ENCODE measurements at regions not wholly inside any gene's neighbourhood (a gene's known extent, or its start where the extent isn't known, plus 50 kb on each side); places are given as distances from the start of the nearest gene placed in this dataset.

DNA sequence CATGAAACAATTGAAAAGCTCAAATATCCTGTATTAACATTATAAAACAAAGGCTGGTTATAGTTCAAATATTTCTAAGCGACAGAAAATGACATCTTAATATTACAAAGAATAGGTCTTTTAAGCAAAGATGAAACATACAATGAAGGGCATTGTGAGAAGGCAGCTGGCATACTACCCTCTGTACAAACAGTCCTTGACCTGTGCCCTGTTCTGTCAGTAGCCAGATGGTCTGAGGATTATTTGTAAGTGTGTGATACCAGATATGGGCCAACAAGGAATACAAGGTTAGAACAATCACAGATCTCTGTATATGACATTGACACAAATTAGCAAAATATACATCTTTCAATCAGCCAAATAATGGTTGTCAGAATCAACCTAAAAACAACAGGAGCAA, 1350.4 kb downstream of the AMY1C start:
- no peaks in the 10 kb centered on the region for H3K4me1 Mint-ChIP-seq
- H3K4me3 Mint-ChIP-seq = no peak overlapping the region
- H3K27ac Mint-ChIP-seq = no peak overlapping the region
- no peaks in the 10 kb centered on the region for H3K36me3 Mint-ChIP-seq (ENCODE audit: low read depth)
- H3K27me3 Mint-ChIP-seq = no peaks in the 10 kb centered on the region
- CTCF ChIA-PET = no interaction called here
- ATAC-seq (ENCODE audit: low read depth) (no peak), DNase-seq (no peak)
- no peak for TF ChIP-seq CTCF (IDR thresholded peaks at IDR 0.05)
- POLR2A ChIA-PET = no interaction called here
- intact Hi-C loops (cut with micrococcal nuclease) = no loop called here
- peaks cover 2% of the 10 kb centered on the region for H3K9me3 Mint-ChIP-seq

DNA sequence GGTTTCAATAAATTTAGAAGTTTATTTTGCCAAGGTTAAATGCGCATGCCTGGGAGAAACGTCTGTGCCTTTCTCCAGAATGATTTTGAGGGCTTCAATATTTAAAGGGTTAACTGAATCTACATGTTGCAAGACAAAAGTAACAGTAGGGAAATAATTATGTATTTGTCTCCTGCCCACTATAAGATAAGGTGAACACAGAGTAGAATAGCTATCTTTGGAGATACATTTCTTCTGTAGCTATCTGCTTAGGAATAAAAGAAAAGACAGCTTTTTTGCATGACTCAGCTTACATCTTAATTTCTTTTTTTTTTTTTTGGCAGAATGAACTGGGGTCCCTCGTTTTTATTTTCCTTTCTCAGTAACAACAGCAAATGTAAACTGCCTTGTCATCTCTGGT, 1351.6 kb downstream of the AMY1C start:
- ATAC-seq (ENCODE audit: low read depth) (no peak), DNase-seq (no peak)
- H3K27ac Mint-ChIP-seq = no peak overlapping the region
- H3K36me3 Mint-ChIP-seq (ENCODE audit: low read depth) = no peaks in the 10 kb centered on the region
- ChIA-PET POLR2A (no interaction called here), CTCF (no interaction called here)
- intact Hi-C loops (cut with micrococcal nuclease) = no loop called here
- H3K4me1 Mint-ChIP-seq = no peaks in the 10 kb centered on the region
- TF ChIP-seq CTCF (IDR thresholded peaks at IDR 0.05) = no peak
- H3K9me3 Mint-ChIP-seq = peaks cover 2% of the 10 kb centered on the region
- no peaks in the 10 kb centered on the region for H3K27me3 Mint-ChIP-seq
- no peak overlapping the region for H3K4me3 Mint-ChIP-seq

DNA sequence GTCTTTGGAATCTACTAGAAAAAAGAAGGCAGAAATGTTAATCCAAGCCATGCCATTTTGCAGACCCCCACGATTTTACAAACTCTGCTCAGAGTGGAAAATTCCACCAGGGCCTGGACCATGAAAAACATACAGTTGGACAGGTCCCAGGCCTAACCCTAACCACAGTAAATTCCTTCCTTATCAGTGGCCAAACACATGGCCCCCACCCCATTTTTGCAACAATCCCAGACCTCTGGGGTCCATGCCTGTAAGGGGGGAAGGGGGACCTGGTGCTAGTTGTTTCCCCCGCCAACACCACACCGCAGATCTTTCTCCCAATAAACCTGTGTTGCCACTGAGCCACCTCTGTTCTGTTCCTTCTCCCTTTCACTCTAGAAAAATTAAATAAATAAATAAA, 1352.7 kb downstream of the AMY1C start:
- no peaks in the 10 kb centered on the region for H3K27me3 Mint-ChIP-seq
- no peak overlapping the region for H3K4me3 Mint-ChIP-seq
- H3K27ac Mint-ChIP-seq = no peak overlapping the region
- no peaks in the 10 kb centered on the region for H3K36me3 Mint-ChIP-seq (ENCODE audit: low read depth)
- intact Hi-C loops (cut with micrococcal nuclease) = no loop called here
- no peaks in the 10 kb centered on the region for H3K4me1 Mint-ChIP-seq
- CTCF ChIA-PET = no interaction called here
- ATAC-seq (ENCODE audit: low read depth) = no peak
- POLR2A ChIA-PET = no interaction called here
- H3K9me3 Mint-ChIP-seq = peaks cover 2% of the 10 kb centered on the region
- no peak for TF ChIP-seq CTCF (IDR thresholded peaks at IDR 0.05)
- no peak for DNase-seq

- no peak for TF ChIP-seq CTCF (IDR thresholded peaks at IDR 0.05)
- no peak for DNase-seq
- H3K27me3 Mint-ChIP-seq = no peaks in the 10 kb centered on the region
- H3K36me3 Mint-ChIP-seq (ENCODE audit: low read depth) = no peaks in the 10 kb centered on the region
- no peaks in the 10 kb centered on the region for H3K4me1 Mint-ChIP-seq
- intact Hi-C loops (cut with micrococcal nuclease) = no loop called here
- ATAC-seq (ENCODE audit: low read depth) = no peak
- no peak overlapping the region for H3K4me3 Mint-ChIP-seq
- H3K27ac Mint-ChIP-seq = no peak overlapping the region
- H3K9me3 Mint-ChIP-seq = peaks cover 6% of the 10 kb centered on the region
- ChIA-PET CTCF (no interaction called here), POLR2A (no interaction called here)
Measured at GRCh38 chr1:105122041-105122440, 1372.3 kb downstream of the AMY1C start.

GRCh38 chr1:105137543-105138457, 1388.1 kb downstream of the AMY1C start:
- no peaks in the 10 kb centered on the region for H3K27me3 Mint-ChIP-seq
- DNase-seq (no peak), ATAC-seq (ENCODE audit: low read depth) (no peak)
- ChIA-PET CTCF (no interaction called here), POLR2A (no interaction called here)
- no peaks in the 10 kb centered on the region for H3K9me3 Mint-ChIP-seq
- H3K4me3 Mint-ChIP-seq = no peak overlapping the region
- TF ChIP-seq CTCF (IDR thresholded peaks at IDR 0.05) = no peak
- H3K36me3 Mint-ChIP-seq (ENCODE audit: low read depth) = no peaks in the 10 kb centered on the region
- intact Hi-C loops (cut with micrococcal nuclease) = no loop called here
- H3K4me1 Mint-ChIP-seq = no peaks in the 10 kb centered on the region
- H3K27ac Mint-ChIP-seq = no peak overlapping the region

Measured in activated B cell treated with CpG ODN at 0.5 μM for 24 hours (primary cell).